Peyer's patch (tissue), 4 donors: ENCODE measurements at regions not wholly inside any gene's neighbourhood (a gene's known extent, or its start where the extent isn't known, plus 50 kb on each side); places are given as distances from the start of the nearest gene placed in this dataset.
"Not testable (repeated sequence)": the region's sequence is repeated elsewhere in the genome, so short reads cannot be mapped to it uniquely, and the experiment has no call there.

Source experiments
- DNase-seq, 3 donors: peaks; one replicate each; pipeline ENCODE4 v3.0.0-alpha.2; 2017 to 2019
- H3K27ac ChIP-seq, 4 donors: fragments of 200-600 bp; sonication (generic); one replicate each; pipeline ENCODE4 v1.5.1; 2016 to 2019
- H3K27me3 ChIP-seq, 2 donors: fragments of 200-600 bp; sonication (generic); one replicate each; pipeline ENCODE4 v1.5.1; 2019
- H3K36me3 ChIP-seq, 3 donors: fragments of 200-600 bp; sonication (generic); one replicate each; pipeline ENCODE4 v1.5.1; 2016 to 2019
- H3K4me1 ChIP-seq, 4 donors: fragments of 200-600 bp; sonication (generic); one replicate each; pipeline ENCODE4 v1.5.1; 2016 to 2019
- H3K4me3 ChIP-seq, 4 donors: fragments of 200-600 bp; sonication (generic); 1 replicate in 3 of 4; 2 replicates in 1 of 4; pipeline ENCODE4 v1.5.1; 2016 to 2019; ENCODE audit warnings: mild to moderate bottlenecking in 1 of 4
- H3K9me3 ChIP-seq, 4 donors: fragments of 200-600 bp; sonication (generic); one replicate each; pipeline ENCODE4 v1.5.1; 2016 to 2019; ENCODE audit warnings: mild to moderate bottlenecking in 1 of 4
- CTCF ChIP-seq, 6 experiments: fragments of 450-650 bp in 4 of 6; fragments of 200-600 bp in 2 of 6; sonication (generic) in 1 of 6; IDR thresholded peaks; one replicate each; pipeline ENCODE4 v1.5.1; 2017 to 2019; ENCODE audit warnings: antibody characterized with exemption in 6 of 6, mild to moderate bottlenecking in 3 of 6, moderate library complexity in 1 of 6
- POLR2A ChIP-seq, 2 donors: fragments of 450-650 bp; IDR thresholded peaks; one replicate each; pipeline ENCODE4 v1.5.1; 2017; ENCODE audit warnings: antibody characterized with exemption in 2 of 2, mild to moderate bottlenecking in 2 of 2, moderate library complexity in 2 of 2

- Histone ChIP-seq H3K27ac (no peak overlapping the region), H3K4me3 (no peak overlapping the region), H3K36me3 (no peaks in the 10 kb centered on the region), H3K27me3 (no peaks in the 10 kb centered on the region), H3K4me1 (no peaks in the 10 kb centered on the region), H3K9me3 (no peaks in the 10 kb centered on the region)
- TF ChIP-seq POLR2A (IDR thresholded peaks at IDR 0.05) (no peak), CTCF (IDR thresholded peaks at IDR 0.05) (no peak)
- no peak for DNase-seq
Observed at GRCh38 chr3:177405191-177405672, 207.9 kb upstream of the TBL1XR1 start.

- no peaks in the 10 kb centered on the region for H3K4me1 ChIP-seq
- no peaks in the 10 kb centered on the region for H3K27me3 ChIP-seq
- no peak for TF ChIP-seq CTCF (IDR thresholded peaks at IDR 0.05)
- TF ChIP-seq POLR2A (IDR thresholded peaks at IDR 0.05) = no peak
- no peak overlapping the region for H3K4me3 ChIP-seq
- no peak for DNase-seq
- H3K36me3 ChIP-seq = no peaks in the 10 kb centered on the region
- no peaks in the 10 kb centered on the region for H3K9me3 ChIP-seq
- H3K27ac ChIP-seq = no peak overlapping the region
Observed at GRCh38 chr3:177410730-177411129, 213.4 kb upstream of the TBL1XR1 start.

- TF ChIP-seq CTCF (IDR thresholded peaks at IDR 0.05) (no peak), POLR2A (IDR thresholded peaks at IDR 0.05) (no peak)
- no peaks in the 10 kb centered on the region for H3K27me3 ChIP-seq
- H3K4me1 ChIP-seq = no peaks in the 10 kb centered on the region
- H3K9me3 ChIP-seq = no peaks in the 10 kb centered on the region
- no peak overlapping the region for H3K4me3 ChIP-seq
- no peak overlapping the region for H3K27ac ChIP-seq
- H3K36me3 ChIP-seq = no peaks in the 10 kb centered on the region
- DNase-seq = no peak
Observed at GRCh38 chr3:177411201-177411600, 213.9 kb upstream of the TBL1XR1 start.

GRCh38 chr3:177412677-177413170, 215.4 kb upstream of the TBL1XR1 start:
- H3K9me3 ChIP-seq, DNase-seq, H3K27me3 ChIP-seq, H3K4me1 ChIP-seq, H3K4me3 ChIP-seq, H3K36me3 ChIP-seq, H3K27ac ChIP-seq: not testable (repeated sequence)

- H3K27me3 ChIP-seq = no peaks in the 10 kb centered on the region
- H3K4me3 ChIP-seq = no peak overlapping the region
- no peaks in the 10 kb centered on the region for H3K36me3 ChIP-seq
- H3K27ac ChIP-seq = no peak overlapping the region
- H3K4me1 ChIP-seq = no peaks in the 10 kb centered on the region
- no peak for TF ChIP-seq CTCF (IDR thresholded peaks at IDR 0.05)
- no peak for TF ChIP-seq POLR2A (IDR thresholded peaks at IDR 0.05)
- DNase-seq = no peak
- no peaks in the 10 kb centered on the region for H3K9me3 ChIP-seq
Observed at GRCh38 chr3:177414093-177414492, 216.8 kb upstream of the TBL1XR1 start.

- Histone ChIP-seq H3K4me3 (no peak overlapping the region), H3K9me3 (no peaks in the 10 kb centered on the region), H3K36me3 (no peaks in the 10 kb centered on the region), H3K27me3 (no peaks in the 10 kb centered on the region), H3K27ac (no peak overlapping the region), H3K4me1 (peaks cover 0 to 9% (median 0%) of the 10 kb centered on the region in 4 donors)
- TF ChIP-seq CTCF (IDR thresholded peaks at IDR 0.05) = no peak
- no peak for TF ChIP-seq POLR2A (IDR thresholded peaks at IDR 0.05)
- no peak for DNase-seq
Observed at GRCh38 chr3:177418787-177419186, 221.5 kb upstream of the TBL1XR1 start.
